K562 (cell line): ENCODE measurements at regions not wholly inside any gene's neighbourhood (a gene's known extent, or its start where the extent isn't known, plus 50 kb on each side); places are given as distances from the start of the nearest gene placed in this dataset.
A peak's percentile ranks its signal among the peaks of the same experiment; 100 is the strongest.

Source experiments
- ATF6 ChIP-seq: sonication (generic); formaldehyde crosslinking; IDR thresholded peaks from 2 replicates; pipeline ENCODE4 v1.4.0; 2020; ENCODE audit warnings: mild to moderate bottlenecking, missing genetic modification reagents
- CBX1 ChIP-seq: sonication (generic); IDR thresholded peaks from 2 replicates; pipeline ENCODE4 v1.6.1; 2016; ENCODE audit warnings: antibody characterized with exemption, low read depth, mild to moderate bottlenecking
- CSDE1 ChIP-seq, 2 experiments: fragments of 450-650 bp; IDR thresholded peaks; 2 replicates each; pipeline ENCODE4 v1.6.1; 2016; ENCODE audit warnings: mild to moderate bottlenecking in 1 of 2
- DACH1 ChIP-seq: fragments of 450-650 bp; IDR thresholded peaks from 2 replicates; pipeline ENCODE4 v1.6.1; 2018; ENCODE audit not compliant: partially characterized antibody
- ETV6 ChIP-seq, 3 experiments: fragments of 150-350 bp in 1 of 3; sonication (generic) in 1 of 3; formaldehyde crosslinking in 1 of 3; IDR thresholded peaks; 2 replicates each; pipeline versions ENCODE4 v1.6.1 to v1.8.0; 2014 to 2022; ENCODE audit warnings: borderline replicate concordance in 2 of 3, low read depth in 2 of 3, antibody characterized with exemption in 1 of 3, low read length in 1 of 3, mild to moderate bottlenecking in 1 of 3, missing genetic modification reagents in 1 of 3
- GTF3C2 ChIP-seq: IDR thresholded peaks from 3 replicates; pipeline ENCODE4 v1.6.1; 2011; ENCODE audit warnings: borderline replicate concordance, mild to moderate bottlenecking, moderate library complexity; ENCODE audit not compliant: insufficient read length; ENCODE audit errors: extremely low read depth
- HMGN3 ChIP-seq: IDR thresholded peaks from 2 replicates; pipeline ENCODE4 v1.6.1; 2011; ENCODE audit warnings: borderline replicate concordance, low read depth, mild to moderate bottlenecking, mixed read lengths, low read length; ENCODE audit not compliant: insufficient read length; ENCODE audit errors: extremely low read depth
- MCM7 ChIP-seq, 2 experiments: fragments of 450-650 bp; IDR thresholded peaks; 2 replicates each; pipeline ENCODE4 v1.6.1; 2016 to 2018
- NCOA4 ChIP-seq: fragments of 450-650 bp; IDR thresholded peaks from 2 replicates; pipeline ENCODE4 v1.6.1; 2018; ENCODE audit warnings: mild to moderate bottlenecking; ENCODE audit not compliant: partially characterized antibody
- NFATC3 ChIP-seq: fragments of 450-650 bp; IDR thresholded peaks from 2 replicates; pipeline ENCODE4 v1.6.1; 2017; ENCODE audit warnings: mild to moderate bottlenecking
- PBX2 ChIP-seq, 2 experiments: IDR thresholded peaks in 1 of 2; conservative IDR thresholded peaks in 1 of 2; 2 replicates each; pipeline ENCODE4 v1.6.1; 2016; ENCODE audit warnings: low read depth in 2 of 2, mild to moderate bottlenecking in 1 of 2, missing compliant biosample characterization in 1 of 2, missing genetic modification characterization in 1 of 2, moderate library complexity in 1 of 2
- PHTF2 ChIP-seq: fragments of 250-450 bp; sonication (Bioruptor Pico); IDR thresholded peaks from 2 replicates; pipeline ENCODE4 v1.5.0; 2021; ENCODE audit warnings: mild to moderate bottlenecking
- SAP30 ChIP-seq: fragments of 200-600 bp; sonication (generic); IDR thresholded peaks from 2 replicates; pipeline ENCODE4 v1.6.1; 2012; ENCODE audit warnings: borderline replicate concordance, low read depth, mild to moderate bottlenecking, moderate library complexity, low read length, control low read depth, inconsistent platforms; ENCODE audit not compliant: insufficient read depth, poor library complexity, severe bottlenecking
- ZBTB12 ChIP-seq: fragments of 250-450 bp; sonication (Bioruptor Pico); IDR thresholded peaks from 2 replicates; pipeline ENCODE4 v1.4.0; 2020
- ZBTB9 ChIP-seq: fragments of 450-650 bp; formaldehyde crosslinking; IDR thresholded peaks from 2 replicates; pipeline ENCODE4 v1.4.0; 2020; ENCODE audit warnings: mild to moderate bottlenecking, moderate library complexity
- ZNF282 ChIP-seq: sonication (generic); formaldehyde crosslinking; IDR thresholded peaks from 2 replicates; pipeline ENCODE4 v1.8.1; 2023; ENCODE audit warnings: missing genetic modification reagents
- ZNF507 ChIP-seq: conservative IDR thresholded peaks from 2 replicates; pipeline ENCODE4 v1.6.1; 2017; ENCODE audit warnings: missing genetic modification characterization, missing compliant biosample characterization

GRCh38 chr2:217090024-217090473, 230.2 kb upstream of the TNP1 start (continued):
- TF ChIP-seq NFATC3 (no peak), ZNF507 (tag) (no peak), PBX2 (CRISPR knock-in tag; IDR thresholded peaks at IDR 0.05; ENCODE audit: low read depth) (no peak), PBX2 (tag; conservative IDR thresholded peaks at IDR 0.05; ENCODE audit: low read depth) (peak; percentile 64), ETV6 (IDR thresholded peaks at IDR 0.05; ENCODE audit: borderline replicate concordance in 1 of 2, low read depth in 2 of 2, low read length in 1 of 2) (peak in 1 of 2 experiments; percentile 31; a peak in 1 of 4 replicates), ETV6 (CRISPR knock-in tag; IDR thresholded peaks at IDR 0.05; ENCODE audit: borderline replicate concordance) (no peak), ZBTB9 (CRISPR knock-in tag) (no peak), ATF6 (CRISPR knock-in tag) (no peak), NCOA4 (no peak), PHTF2 (CRISPR knock-in tag) (no peak), GTF3C2 (no peak), CBX1 (no peak), MCM7 (IDR thresholded peaks at IDR 0.05) (no peak), DACH1 (no peak), SAP30 (no peak), ZNF282 (no peak), CSDE1 (IDR thresholded peaks at IDR 0.05) (no peak), ZBTB12 (CRISPR knock-in tag) (no peak), HMGN3 (no peak)
